ENCODE measurements at regions not wholly inside any gene's neighbourhood (a gene's known extent, or its start where the extent isn't known, plus 50 kb on each side); places are given as distances from the start of the nearest gene placed in this dataset.
"Not testable (repeated sequence)": the region's sequence is repeated elsewhere in the genome, so short reads cannot be mapped to it uniquely, and the experiment has no call there.

DNA sequence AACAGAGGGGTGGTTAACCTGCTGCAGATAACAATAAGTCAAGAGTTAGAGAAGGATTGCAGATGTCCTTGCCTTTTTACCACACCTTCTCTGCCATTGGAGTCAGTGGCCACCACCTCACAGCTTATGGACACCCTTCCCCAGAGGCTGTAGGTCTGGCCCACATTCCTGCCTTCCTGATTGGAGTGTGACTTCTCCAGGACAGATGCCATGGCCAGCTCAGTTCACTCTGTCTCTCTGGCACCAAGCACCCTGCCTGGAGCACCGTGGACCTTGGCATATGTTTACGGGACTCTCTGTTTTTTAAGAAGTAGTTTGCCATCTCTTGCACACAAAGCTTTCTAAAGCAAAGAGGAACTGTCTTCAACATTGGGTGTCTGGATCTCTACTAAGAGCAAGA, 323.8 kb downstream of the BCL2L11 start:
- DNase-seq (ENCODE audit: low read depth in 1 of 2, low spot score in 1 of 2): not testable (repeated sequence)

DNA sequence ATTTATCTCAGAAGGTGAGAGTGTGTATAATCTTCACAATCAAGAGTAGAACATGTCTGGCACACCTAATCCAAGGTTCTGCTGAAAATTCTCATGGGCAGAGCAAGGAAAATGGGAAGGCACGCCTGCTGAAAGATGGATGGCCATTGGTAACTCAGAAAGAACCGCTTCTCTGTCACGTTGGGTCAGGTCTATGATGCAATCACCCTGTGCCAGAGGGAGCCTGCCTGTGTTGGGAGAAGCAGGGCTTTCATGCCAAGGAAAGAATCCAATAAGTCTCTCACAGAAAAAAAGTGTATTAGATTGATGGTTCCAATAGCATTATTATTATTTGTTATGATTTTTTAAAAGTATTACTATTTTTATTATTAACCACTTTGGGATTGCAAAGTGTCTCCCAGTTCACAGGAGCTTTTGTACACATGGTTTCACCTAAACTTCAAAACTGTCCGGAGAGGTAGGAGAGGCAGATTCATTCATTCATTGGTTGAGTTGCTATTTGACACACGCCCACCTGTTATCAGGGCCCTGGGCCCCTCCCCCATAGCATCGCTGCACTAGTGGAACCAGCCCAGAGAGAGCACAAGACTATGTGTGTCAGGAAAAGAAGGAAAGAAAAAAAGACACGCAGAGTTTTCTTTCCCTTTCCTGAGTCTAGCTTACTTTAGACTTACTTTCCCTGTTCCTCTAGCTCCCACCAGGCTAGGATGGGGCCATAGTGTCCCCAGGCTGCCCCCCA, 324.6 kb downstream of the BCL2L11 start:
- DNase-seq (ENCODE audit: low read depth in 1 of 2, low spot score in 1 of 2): not testable (repeated sequence)

DNA sequence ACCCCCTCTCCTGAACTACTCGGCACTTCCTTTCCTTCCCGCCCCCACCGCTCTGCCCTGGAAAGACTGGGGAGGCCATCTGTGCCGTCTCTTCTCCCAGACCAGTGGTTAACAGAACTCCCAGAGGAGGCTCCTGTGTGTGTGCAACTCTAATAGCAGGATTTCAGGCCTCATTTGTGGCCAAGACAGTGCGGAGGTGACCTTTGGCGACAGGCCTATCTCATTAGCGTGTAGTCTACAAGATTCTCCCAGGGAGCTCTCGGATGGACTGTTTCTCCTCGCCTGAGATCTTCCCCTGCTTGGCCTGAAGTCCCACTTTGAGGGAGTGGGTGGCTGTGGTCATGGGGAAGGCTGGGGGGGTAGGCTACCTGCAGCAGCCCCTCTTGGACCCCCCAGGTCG, 325.2 kb downstream of the BCL2L11 start:
- not testable (repeated sequence) for DNase-seq (ENCODE audit: low read depth in 1 of 2, low spot score in 1 of 2)

DNA sequence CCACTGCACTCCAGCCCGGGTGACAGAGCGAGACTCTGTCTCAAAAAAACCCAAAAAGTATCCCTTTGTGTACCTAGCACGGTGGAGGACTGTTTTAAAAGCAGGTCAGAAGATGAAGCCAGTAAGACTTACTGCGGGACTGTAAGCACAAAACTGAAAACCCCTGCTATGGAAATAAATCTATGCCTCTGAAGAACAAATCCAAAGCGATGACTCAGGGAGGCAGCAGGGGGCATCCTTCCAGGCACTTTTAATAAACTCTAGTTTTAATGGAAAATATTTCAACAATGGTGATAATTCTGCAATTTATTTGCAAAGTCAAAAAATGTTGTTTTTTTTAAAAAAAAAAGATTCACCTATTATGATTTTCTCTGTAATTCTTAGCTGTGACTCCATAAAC, 326.8 kb downstream of the BCL2L11 start:
- DNase-seq (ENCODE audit: low read depth in 1 of 2, low spot score in 1 of 2): not testable (repeated sequence)

DNA sequence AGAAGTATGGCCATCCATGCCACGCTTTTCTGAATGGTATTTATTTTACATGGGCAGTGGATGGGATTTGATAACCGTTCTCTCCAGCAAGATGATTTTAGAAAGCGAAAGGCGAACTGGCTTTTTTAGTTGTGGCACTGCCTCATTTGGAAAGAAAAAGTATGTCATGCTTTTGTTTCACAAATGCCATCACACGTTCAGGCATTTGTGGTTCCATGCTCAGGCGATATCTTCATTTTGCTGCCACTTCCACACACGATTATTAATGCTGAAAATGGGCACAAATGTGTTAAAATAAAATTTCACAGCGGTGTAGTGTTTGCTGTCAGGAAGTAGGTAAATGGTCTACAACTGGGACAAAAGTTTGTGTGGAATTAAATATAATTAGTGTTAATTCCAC, 328.1 kb downstream of the BCL2L11 start:
- DNase-seq (ENCODE audit: low read depth in 1 of 2, low spot score in 1 of 2): not testable (repeated sequence)

DNA sequence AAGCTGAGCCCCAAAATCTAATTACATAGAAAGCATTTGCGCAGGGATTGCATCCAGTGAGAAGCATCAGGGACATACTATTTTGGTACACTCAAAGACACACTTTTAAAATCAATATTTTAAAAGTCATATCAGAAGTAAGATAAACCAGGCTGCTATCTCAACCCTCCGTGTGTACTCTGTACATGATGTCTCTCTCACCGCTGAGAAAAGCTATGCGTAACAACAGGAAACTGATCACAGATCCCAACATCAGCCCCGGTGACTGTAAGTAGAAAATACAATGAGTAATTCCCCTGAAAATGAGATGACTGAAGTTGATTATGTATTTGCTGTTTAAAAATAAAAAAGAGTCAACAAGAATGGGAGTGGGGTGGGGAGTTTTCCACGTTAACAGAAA, 329.8 kb downstream of the BCL2L11 start:
- DNase-seq (ENCODE audit: low read depth in 1 of 2, low spot score in 1 of 2): not testable (repeated sequence)

DNA sequence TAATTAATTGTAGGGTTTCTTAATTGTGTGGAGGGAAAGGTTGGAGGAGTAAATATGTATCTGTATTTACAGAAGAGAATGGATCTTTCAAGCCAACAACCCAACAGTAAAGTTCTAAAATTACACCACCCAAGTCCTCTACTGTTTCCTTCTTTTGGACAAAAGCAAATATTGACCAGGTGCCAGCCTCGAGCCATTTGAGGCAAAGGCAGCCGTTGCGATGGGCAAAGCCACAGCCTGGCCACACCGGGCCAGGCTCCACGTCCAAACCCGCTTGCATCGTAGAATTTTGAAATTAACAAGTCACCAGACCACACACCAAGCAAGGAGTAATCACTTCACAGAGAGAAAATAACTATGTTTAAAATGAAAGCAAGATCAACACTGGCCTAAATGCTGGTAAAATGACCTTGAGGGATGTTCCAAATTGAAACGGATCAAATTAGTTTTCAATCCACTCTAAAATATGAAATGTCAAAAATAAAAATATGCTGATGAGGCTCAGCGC, 331.0 kb downstream of the BCL2L11 start:
- not testable (repeated sequence) for DNase-seq (ENCODE audit: low read depth in 1 of 2, low spot score in 1 of 2)

DNA sequence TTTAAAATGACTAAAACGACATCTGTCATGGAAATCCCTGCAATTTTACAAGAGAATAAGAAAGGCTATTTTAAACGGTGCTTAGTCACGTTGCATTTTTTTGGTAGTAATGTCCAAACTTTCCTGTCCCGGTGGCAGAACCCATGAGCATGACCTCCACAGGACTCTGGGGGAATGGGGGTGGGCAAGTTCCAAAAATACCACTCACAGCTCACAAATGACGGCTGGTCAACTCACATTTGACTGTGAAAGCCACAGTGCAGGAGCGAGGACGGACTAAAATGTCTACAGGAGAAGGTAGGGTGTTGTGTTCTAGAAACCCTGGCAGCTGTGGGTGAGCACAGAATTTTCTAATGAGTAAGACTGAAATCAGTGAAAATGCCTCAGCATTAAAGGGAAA, 331.5 kb downstream of the BCL2L11 start:
- not testable (repeated sequence) for DNase-seq (ENCODE audit: low read depth in 1 of 2, low spot score in 1 of 2)

DNA sequence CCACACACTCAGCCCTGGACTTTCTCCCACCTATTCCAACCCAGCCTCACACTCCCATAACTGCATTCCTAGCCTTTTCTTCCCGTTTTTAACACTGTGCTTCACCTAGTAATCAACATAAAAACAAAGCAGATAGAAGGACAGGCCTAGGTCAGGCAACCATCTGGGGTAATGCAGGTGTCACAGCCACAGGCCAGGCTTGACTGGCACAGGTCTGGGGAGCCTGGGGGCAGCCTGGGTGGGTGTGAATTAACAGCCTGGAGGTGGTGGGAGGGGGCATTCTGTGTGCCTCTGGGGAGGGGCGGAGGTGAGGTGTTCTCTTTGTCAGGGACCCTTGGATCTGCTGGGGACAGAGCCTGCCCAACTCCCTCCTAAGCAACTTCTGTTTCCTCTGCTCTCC, 332.6 kb downstream of the BCL2L11 start:
- DNase-seq (ENCODE audit: low read depth in 1 of 2, low spot score in 1 of 2): not testable (repeated sequence)

DNA sequence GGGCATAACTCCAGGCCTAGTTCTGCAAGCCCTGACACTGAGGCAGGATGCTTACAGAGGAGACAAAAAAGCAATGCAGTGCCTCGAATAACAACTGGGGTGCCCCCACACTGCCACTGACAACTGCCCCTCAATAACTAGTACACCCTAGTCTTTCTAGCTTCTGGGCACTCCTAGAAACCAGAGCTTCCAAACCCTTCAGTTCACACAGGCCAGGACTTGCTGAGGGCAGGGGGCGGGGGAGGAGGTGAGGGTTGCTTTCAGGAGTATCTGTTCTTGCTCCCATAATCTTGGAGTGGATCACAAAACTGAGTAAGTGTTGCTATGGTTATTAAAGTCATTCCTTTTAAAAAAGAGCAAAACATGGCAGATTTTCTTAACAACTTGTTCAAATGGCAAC, 333.1 kb downstream of the BCL2L11 start:
- DNase-seq (ENCODE audit: low read depth in 1 of 2, low spot score in 1 of 2): not testable (repeated sequence)

DNA sequence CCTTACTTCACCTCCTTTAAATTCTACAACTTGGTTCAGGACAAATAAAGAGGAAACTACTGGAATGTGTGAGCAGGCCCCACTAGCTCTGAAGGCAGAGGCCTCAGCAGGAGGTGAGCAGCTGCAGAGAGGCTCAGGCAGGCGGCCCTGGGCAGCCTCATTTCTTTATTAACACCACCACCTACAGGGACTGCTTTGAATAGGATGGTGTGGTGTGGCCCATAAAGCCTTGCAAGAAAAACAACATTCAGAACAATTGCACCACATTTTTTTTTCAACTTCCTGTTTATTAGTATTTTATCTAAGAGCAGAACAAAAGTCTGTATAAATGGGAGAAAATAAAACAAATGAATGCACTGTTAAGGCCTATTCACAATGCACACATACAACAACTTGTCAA, 333.7 kb downstream of the BCL2L11 start:
- DNase-seq (ENCODE audit: low read depth in 1 of 2, low spot score in 1 of 2): not testable (repeated sequence)

DNA sequence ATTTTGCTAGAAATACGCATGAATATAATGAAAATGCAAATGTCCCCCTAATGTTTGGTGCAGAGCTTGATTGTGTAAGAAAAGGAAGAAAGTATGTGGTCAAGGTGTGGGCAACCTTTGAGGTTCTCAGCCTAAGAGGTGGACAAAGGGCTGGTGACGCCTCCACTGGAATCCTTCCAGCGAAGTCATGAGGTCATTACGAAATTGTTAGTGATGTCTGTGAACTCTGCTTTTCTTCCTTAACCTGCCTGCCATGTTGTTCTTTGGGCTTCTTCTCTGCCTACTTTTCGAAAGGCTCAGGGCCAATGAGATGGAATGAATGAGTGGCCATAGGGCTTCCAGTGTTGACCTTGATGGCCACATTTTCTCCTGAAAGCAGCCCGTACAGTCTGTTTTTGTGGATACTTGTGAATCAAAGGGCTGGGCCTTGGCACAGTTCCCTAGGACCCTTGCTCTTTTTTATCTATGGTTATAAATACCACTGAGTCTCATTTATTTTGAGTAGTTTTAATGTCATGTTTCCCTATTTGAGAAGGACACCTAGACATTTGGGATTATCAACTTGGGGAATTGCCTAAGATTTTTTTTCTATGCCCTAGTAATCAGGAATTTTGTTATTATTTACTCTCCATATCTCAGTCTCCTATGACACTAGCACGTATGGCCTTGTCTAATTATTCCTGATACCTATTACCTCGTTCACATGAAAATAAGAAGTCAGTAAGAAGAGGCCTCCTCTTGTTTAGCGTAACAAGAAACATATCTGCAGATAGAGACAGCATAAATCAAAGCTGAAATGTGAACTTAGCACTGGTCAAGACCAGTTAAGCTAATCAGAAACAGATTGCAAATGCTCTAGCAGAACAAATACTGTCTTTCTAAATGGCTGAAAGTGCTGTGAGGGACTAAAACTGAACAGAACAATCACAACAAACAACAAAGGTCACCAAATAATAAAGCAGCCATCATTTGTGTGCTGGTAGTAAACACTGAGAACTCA, 334.6 kb downstream of the BCL2L11 start:
- not testable (repeated sequence) for DNase-seq (ENCODE audit: low read depth in 1 of 2, low spot score in 1 of 2)

DNA sequence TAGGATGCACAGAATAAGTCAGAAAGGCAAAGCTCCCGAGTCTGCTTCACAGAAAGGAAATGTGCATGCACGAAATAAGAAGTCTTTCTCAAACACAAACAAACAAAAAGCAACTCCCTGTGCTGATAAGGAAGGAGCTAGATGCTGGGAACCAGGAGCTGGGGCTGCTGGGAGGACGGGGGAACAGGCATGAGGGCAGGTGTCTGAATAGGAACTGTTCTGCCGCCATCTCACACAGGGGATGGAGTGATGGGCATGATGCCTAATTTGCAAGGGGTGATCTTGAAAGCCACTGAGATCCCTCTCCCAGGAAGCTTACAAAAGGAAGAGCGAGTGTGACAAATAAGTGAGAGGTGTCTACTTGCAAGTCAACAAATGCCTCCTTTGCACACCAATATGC, 336.5 kb downstream of the BCL2L11 start:
- not testable (repeated sequence) for DNase-seq (ENCODE audit: low read depth in 1 of 2, low spot score in 1 of 2)

DNA sequence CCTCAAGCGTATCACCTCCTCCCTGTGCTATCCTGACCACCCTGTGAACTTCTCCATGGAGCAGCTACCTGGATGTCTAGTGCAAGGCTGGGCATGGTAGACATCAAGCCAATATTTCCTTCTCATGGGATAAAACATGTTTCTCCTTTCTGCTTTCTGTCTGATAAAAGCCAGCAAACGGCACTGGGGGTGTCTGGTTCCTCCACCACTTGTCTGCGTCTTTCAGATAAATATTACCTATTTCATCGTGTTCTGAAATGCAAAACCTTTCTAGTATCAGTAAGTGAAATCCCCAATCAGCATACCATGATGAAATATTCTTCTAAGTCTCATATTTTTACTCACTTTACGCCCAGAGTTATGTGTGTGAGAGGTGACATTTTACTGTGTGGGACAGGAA, 340.2 kb downstream of the BCL2L11 start:
- DNase-seq (ENCODE audit: low read depth in 1 of 2, low spot score in 1 of 2): not testable (repeated sequence)

DNA sequence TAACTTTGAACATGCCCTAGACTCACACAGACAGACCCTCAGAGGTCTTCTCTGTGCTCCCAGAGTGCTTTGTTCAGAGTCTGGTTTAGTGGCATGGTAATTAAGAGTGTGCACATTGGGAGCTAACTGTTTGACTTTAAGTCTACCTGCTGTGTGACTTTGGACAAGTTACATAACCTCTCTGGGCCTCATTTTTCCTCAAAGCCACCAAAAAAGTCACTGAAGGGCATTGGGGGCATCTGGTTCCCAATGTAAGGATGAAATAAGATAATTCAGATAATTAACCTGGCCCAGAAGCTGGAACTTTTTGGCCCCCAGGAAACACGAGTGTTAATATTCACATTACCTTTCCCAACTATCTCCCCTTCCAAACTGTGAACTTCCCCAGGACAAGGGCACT, 341.1 kb downstream of the BCL2L11 start:
- DNase-seq (ENCODE audit: low read depth in 1 of 2, low spot score in 1 of 2): not testable (repeated sequence)

DNA sequence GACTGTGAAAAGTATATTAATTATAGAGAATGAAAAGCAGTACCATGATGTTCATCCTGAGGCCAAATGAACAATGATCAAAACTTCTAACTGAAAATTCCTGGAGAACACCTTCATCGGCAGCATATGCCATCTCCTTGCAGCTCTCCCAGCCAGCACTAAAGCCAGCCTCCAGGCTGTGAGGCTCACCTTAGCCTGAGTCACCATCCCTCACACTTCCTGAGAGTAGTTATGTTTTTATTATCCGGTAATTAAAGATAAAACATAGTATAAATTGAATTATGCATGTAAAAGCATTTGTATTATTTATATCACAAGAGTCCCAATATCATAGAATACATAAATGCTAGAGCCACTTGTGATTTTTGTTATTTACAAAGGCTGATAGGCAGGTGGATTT, 341.9 kb downstream of the BCL2L11 start:
- DNase-seq (ENCODE audit: low read depth in 1 of 2, low spot score in 1 of 2): not testable (repeated sequence)

DNA sequence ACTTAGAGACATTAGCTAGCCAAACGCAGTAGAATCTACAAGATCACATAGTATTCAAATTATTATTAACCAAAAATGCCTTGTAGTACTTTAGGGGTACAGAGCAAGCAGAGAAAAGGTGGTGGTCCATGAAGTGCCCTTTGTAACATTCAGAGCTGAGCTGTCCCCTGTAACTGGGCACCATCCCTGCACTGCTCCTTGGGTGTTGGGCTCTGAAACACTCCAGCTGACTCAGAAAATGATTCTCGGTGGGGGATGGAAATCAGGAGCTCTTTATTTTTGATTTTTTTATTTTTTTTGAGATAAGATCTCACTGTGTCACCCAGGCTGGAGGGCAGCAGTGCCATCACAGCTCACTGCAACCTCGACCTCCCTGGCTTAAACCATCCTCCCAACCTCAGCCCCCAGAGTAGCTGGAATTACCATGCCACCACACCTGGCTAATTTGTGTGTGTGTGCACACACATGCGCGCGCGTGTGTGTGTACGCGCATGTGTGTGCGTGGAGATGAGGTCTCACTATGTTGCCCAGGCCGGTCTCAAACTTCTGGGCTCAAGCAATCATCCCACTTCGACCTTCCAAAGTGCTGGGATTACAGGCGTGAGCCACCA, 342.6 kb downstream of the BCL2L11 start:
- not testable (repeated sequence) for DNase-seq (ENCODE audit: low read depth in 1 of 2, low spot score in 1 of 2)

DNA sequence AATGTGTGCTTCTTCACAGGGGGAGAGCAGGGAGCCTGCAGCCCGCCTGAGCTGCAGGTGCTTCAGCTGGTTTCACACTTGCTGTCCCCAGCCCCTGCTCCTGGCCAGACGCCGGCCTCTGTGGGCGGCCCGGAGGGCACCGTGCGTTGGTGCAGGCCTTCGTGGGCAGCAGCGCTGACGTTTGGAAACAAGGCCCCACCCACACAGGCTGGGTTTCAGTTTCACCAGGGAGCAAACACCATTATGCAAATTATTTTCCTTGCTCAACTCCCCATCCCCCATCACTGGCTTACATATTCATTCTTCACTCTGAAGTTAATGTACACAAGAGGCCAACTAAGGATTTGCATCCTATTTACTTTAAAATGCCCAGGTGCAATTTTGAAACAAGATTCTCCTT, 343.2 kb downstream of the BCL2L11 start:
- DNase-seq (ENCODE audit: low read depth in 1 of 2, low spot score in 1 of 2): not testable (repeated sequence)

DNA sequence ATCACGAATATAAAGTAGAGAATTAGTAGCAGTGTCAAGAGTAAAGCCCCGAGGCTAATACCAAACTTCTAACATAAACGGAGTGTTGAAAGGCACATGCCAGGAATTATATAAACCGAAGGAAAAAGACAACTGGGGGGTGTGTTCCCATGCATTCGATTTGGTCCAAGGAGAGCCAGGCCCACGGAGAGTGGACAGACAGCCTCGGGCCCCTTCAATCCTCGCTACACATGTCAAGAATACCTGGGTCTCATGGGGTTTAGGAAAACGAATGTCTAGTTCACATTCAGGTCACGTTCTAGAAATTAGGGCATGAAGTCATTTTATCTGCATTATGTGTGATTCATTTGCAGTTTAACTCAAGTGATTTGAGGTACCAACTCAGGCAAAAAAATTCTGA, 343.7 kb downstream of the BCL2L11 start:
- not testable (repeated sequence) for DNase-seq (ENCODE audit: low read depth in 1 of 2, low spot score in 1 of 2)

DNA sequence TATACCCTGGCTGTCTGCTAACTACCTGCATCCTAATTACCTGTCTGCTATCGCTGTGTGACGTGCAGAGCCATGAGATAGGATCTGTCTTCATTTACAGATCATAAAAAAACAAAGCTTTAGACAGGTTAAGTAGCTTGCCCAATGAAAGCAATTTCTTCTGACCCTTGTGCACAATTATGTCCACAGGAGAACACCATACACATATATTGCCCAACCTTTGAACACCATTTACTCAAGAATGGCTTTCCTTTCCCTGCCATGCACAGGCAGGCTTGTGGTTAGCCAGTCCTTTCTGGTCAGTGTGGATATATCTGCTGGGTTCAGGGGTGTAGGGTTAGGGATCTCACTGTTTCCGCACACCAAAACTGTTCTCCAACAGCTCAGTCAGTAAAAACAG, 344.8 kb downstream of the BCL2L11 start:
- DNase-seq (ENCODE audit: low read depth in 1 of 2, low spot score in 1 of 2): not testable (repeated sequence)

DNA sequence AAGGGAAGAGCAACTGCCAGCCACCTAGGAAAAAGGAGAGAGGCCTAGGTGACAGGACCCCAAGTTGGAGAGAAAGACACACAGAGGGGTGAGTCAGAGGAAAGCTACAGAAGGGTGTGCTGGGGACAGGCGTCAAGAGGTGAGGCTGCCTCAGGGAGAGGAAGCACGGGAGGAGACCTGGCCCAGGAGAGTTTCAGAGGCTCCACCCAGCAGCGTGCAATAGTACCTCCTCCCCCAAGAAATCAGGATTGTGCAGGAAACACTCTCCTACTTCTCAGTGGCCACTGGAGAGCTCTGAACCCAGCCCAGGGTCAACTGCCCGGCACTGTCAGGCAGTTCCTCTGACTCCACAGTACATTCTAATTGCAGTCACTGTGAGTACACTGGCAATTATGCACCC, 346.0 kb downstream of the BCL2L11 start:
- not testable (repeated sequence) for DNase-seq (ENCODE audit: low read depth in 1 of 2, low spot score in 1 of 2)

All from activated T-helper 1 cell treated with anti-CD3 and anti-CD28 coated beads, Interleukin-2, amount 50 U/mL, for 16 hours (primary cell).